Stomach (tissue), 8 donors: ENCODE measurements at regions not wholly inside any gene's neighbourhood (a gene's known extent, or its start where the extent isn't known, plus 50 kb on each side); places are given as distances from the start of the nearest gene placed in this dataset.

Experiments used
- DNase-seq, 2 donors: peaks; one replicate each; pipeline versions ENCODE4 v3.0.0 to v3.0.0-alpha.2; 2013 to 2019
- H3K27ac ChIP-seq, 5 donors: fragments of 200-600 bp in 4 of 5; sonication (generic) in 4 of 5; one replicate each; pipeline ENCODE4 v1.5.1; 2013 to 2019; ENCODE audit warnings: mild to moderate bottlenecking in 1 of 5, moderate library complexity in 1 of 5
- H3K27me3 ChIP-seq, 3 donors: fragments of 200-600 bp; sonication (generic); one replicate each; pipeline ENCODE4 v1.5.1; 2017 to 2019; ENCODE audit warnings: mixed run types in 1 of 3
- H3K36me3 ChIP-seq, 4 donors: fragments of 200-600 bp; sonication (generic); 1 replicate in 3 of 4; 2 replicates in 1 of 4; pipeline ENCODE4 v1.5.1; 2016 to 2019
- H3K4me1 ChIP-seq, 4 donors: fragments of 200-600 bp; sonication (generic); one replicate each; pipeline ENCODE4 v1.5.1; 2016 to 2019
- H3K4me3 ChIP-seq, 4 donors: fragments of 200-600 bp; sonication (generic) in 3 of 4; one replicate each; pipeline ENCODE4 v1.5.1; 2016 to 2019; ENCODE audit warnings: mild to moderate bottlenecking in 1 of 4
- H3K9me3 ChIP-seq, 4 donors: fragments of 200-600 bp; sonication (generic); one replicate each; pipeline ENCODE4 v1.5.1; 2016 to 2019
- EP300 ChIP-seq: sonication (generic); formaldehyde crosslinking; IDR thresholded peaks from one replicate; pipeline ENCODE4 v1.6.1; 2017; ENCODE audit warnings: antibody characterized with exemption
- POLR2A ChIP-seq, 4 donors: fragments of 450-650 bp; IDR thresholded peaks; one replicate each; pipeline ENCODE4 v1.6.1; 2016; ENCODE audit warnings: antibody characterized with exemption in 4 of 4, control low read depth in 2 of 4, mild to moderate bottlenecking in 1 of 4, moderate library complexity in 1 of 4
- POLR2AphosphoS5 ChIP-seq, 3 donors: sonication (generic); formaldehyde crosslinking; IDR thresholded peaks; one replicate each; pipeline ENCODE4 v1.6.1; 2016; ENCODE audit warnings: antibody characterized with exemption in 3 of 3
- whole genome bisulfite sequencing, 5 donors: extraction: QIAGEN DNeasy Blood & Tissue Kit in 3 of 5; methylation state at CpG; one replicate each; pipeline versions ENCODE4 v1.1.5 to v1.1.7; 2013 to 2018; 5-methylcytosine and 5-hydroxymethylcytosine counted together
- intact Hi-C: fragments of 100-400 bp; cut with DNase I; formaldehyde crosslinking; loops from one replicate; pipeline ENCODE4 v1.15.1; 2023; ENCODE audit warnings: low total_unique reads
- TF ChIP-seq, protein P1 (sequence below), 7 experiments: fragments of 450-650 bp in 4 of 7; fragments of 200-600 bp in 3 of 7; sonication (generic) in 3 of 7; IDR thresholded peaks; one replicate each; pipeline ENCODE4 v1.5.1; 2016 to 2019; ENCODE audit warnings: antibody characterized with exemption in 7 of 7, control low read depth in 2 of 7, mild to moderate bottlenecking in 1 of 7
- donor health status: healthy with polysubstance abuse.
- donor health status: Bipolar disorder and iron deficiency.
- donor health status: healthy.

DNA sequence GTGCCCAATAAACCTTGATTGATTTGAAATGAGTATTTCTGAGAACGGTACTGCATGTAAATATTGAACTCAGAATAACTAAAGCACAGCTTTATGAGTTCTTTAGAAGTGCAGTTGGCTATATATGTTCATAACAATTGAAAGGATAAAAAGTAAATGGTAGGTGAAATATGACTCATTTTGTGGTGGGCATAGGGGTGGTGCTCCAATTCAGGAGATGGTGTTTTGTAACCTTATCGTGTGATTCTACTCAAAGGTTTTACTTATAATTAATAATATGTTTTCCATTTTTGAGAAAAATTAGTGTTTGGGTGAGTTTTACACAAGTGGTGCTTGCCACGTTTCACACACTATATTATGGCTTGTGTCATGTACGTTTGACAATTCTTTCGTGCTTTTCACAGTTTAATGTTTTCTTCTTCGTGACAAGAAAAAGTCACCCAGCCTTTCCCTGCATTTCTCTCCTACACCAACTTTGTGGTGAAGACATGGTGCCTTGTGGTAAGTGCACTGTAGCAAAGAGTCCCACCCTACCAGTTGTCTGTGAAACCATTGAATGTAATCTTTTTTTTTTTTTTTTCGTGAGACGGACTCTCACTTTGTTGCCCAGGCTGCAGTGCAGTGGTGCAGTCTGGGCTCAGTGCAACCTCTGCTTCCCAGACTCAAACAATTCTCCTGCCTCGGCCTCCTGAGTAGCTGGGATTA, 492.5 kb upstream of the SGCD start:
- no peaks in the 10 kb centered on the region for H3K9me3 ChIP-seq
- no peaks in the 10 kb centered on the region for H3K36me3 ChIP-seq
- H3K4me3 ChIP-seq: no peak overlapping the region
- no peaks in the 10 kb centered on the region for H3K4me1 ChIP-seq
- TF ChIP-seq, protein P1, sequence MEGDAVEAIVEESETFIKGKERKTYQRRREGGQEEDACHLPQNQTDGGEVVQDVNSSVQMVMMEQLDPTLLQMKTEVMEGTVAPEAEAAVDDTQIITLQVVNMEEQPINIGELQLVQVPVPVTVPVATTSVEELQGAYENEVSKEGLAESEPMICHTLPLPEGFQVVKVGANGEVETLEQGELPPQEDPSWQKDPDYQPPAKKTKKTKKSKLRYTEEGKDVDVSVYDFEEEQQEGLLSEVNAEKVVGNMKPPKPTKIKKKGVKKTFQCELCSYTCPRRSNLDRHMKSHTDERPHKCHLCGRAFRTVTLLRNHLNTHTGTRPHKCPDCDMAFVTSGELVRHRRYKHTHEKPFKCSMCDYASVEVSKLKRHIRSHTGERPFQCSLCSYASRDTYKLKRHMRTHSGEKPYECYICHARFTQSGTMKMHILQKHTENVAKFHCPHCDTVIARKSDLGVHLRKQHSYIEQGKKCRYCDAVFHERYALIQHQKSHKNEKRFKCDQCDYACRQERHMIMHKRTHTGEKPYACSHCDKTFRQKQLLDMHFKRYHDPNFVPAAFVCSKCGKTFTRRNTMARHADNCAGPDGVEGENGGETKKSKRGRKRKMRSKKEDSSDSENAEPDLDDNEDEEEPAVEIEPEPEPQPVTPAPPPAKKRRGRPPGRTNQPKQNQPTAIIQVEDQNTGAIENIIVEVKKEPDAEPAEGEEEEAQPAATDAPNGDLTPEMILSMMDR (IDR thresholded peaks at IDR 0.05): no peak
- TF ChIP-seq POLR2A (IDR thresholded peaks at IDR 0.05) (no peak), EP300 (no peak), POLR2AphosphoS5 (IDR thresholded peaks at IDR 0.05) (no peak)
- intact Hi-C loops: no loop called here
- 80 to 87% (median 84%) methylated on average over 9 of the region's 9 CpGs for WGBS, 5 donors
- DNase-seq: no peak
- H3K27ac ChIP-seq: no peak overlapping the region
- H3K27me3 ChIP-seq: no peaks in the 10 kb centered on the region

DNA sequence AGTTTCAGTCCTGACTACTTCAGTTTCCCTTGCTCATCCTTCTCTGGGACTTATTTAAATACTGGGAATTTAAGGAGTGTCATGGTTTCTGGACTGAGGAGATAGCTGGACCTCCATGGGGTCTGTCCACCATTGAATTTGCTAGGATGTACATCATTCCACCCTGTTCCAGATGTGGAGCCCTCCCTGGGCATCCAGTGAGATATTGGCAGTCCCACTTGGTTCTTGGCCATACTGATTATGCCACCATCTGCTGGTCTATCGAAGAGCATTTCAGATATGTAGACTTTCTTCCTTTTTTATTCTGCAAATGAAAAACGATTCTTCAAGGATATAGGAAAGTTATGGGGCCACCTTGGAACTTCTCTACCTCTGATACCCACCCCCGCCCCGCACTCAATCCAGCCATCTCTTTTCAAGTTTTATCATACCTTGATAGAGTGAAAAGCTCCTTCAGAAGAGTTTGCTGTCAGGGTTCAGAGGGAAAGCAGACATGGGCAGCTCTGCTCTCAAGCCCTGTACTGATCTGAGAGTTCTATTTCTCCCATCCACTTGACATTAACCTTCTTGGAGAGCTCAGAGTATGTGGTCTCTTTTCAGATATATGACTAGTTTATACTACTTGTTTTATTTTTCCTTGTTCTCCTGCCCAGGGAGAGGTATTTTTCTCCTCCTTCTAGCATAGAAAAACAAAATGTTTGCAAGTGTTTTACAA, 490.7 kb upstream of the SGCD start:
- DNase-seq: no peak
- intact Hi-C loops: no loop called here
- no peak for TF ChIP-seq EP300
- no peak for TF ChIP-seq POLR2A (IDR thresholded peaks at IDR 0.05)
- TF ChIP-seq POLR2AphosphoS5 (IDR thresholded peaks at IDR 0.05): no peak
- TF ChIP-seq, protein P1 (IDR thresholded peaks at IDR 0.05): no peak
- no peaks in the 10 kb centered on the region for H3K36me3 ChIP-seq
- H3K27ac ChIP-seq: no peak overlapping the region
- H3K9me3 ChIP-seq: no peaks in the 10 kb centered on the region
- H3K4me1 ChIP-seq: no peaks in the 10 kb centered on the region
- no peaks in the 10 kb centered on the region for H3K27me3 ChIP-seq
- WGBS, 5 donors: 57 to 77% (median 73%) methylated on average over 4 of the region's 4 CpGs
- H3K4me3 ChIP-seq: no peak overlapping the region

DNA sequence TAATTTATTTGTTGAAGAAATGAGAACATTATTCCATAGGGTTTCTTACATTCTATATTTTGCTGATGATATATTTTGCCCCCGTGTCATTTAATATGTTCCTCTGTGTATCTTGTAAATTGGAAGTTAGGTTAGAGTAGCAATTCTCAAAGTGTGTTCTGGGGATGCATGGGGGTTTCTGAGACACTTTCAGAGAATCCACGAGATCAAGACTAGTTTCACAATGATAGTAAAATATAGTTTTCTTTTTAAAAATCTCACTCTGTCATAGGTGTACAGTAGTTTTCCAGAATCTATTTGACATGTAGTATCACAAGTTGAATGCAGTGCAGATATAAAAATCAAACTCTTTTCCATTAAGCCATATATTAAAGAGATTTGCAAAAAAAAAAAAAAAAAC, 488.6 kb upstream of the SGCD start:
- H3K27me3 ChIP-seq: no peaks in the 10 kb centered on the region
- no peak for TF ChIP-seq POLR2AphosphoS5 (IDR thresholded peaks at IDR 0.05)
- TF ChIP-seq POLR2A (IDR thresholded peaks at IDR 0.05): no peak
- intact Hi-C loops: no loop called here
- H3K27ac ChIP-seq: no peak overlapping the region
- H3K4me3 ChIP-seq: no peak overlapping the region
- H3K36me3 ChIP-seq: no peaks in the 10 kb centered on the region
- WGBS, 5 donors: 66 to 86% (median 75%) methylated on average over 2 of the region's 2 CpGs
- no peaks in the 10 kb centered on the region for H3K9me3 ChIP-seq
- no peaks in the 10 kb centered on the region for H3K4me1 ChIP-seq
- no peak for DNase-seq

DNA sequence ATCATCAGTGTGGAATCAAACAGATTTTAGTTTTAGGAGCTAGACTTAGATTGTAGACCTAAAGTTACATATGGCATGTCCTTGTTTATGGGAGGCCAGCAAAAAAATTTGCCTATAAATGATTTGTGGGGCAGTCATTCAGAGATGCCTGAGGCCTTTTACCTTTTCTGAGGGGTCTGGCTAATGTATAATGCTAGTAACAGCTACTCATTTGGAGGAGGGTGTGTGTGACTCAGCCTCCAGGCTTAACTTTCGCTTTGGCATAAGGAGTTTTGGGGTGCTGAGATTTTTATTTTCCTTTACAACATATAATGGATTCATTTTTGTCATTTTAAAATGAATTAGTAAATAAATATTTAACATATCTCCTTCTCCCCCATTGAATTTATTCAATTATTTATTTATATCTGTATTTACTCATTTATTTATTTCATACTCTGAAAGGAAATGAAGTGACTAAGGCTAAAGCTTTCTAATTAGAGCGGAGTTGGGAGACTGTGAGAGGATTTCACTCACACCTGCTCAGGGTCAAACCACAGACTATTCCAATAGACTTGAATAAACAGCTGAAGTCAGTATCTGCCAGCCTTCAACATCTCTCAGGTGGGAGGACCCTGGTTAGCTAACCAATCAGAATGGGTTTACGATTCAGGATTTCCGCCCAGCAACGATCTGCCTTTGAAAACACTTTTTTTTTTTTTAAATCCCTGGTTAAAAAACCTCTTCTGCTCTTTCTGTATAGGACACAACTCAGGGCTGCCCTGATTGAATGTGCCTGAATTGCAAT, 487.5 kb upstream of the SGCD start:
- DNase-seq: peak in 1 of 2 donors; percentile 6
- no peaks in the 10 kb centered on the region for H3K9me3 ChIP-seq
- 55 to 72% (median 63%) methylated on average over 5 of the region's 5 CpGs for WGBS, 5 donors
- no peaks in the 10 kb centered on the region for H3K36me3 ChIP-seq
- H3K27me3 ChIP-seq: no peaks in the 10 kb centered on the region
- H3K27ac ChIP-seq: no peak overlapping the region
- H3K4me1 ChIP-seq: no peaks in the 10 kb centered on the region
- intact Hi-C loops: no loop called here
- H3K4me3 ChIP-seq: no peak overlapping the region
- TF ChIP-seq, protein P1 (IDR thresholded peaks at IDR 0.05): no peak
- no peak for TF ChIP-seq EP300
- TF ChIP-seq POLR2A (IDR thresholded peaks at IDR 0.05): no peak
- no peak for TF ChIP-seq POLR2AphosphoS5 (IDR thresholded peaks at IDR 0.05)
